HUES6 (cell line): ENCODE measurements at regions not wholly inside any gene's neighbourhood (a gene's known extent, or its start where the extent isn't known, plus 50 kb on each side); places are given as distances from the start of the nearest gene placed in this dataset.

ENCODE experiments used
- H3K27ac ChIP-seq: 2 replicates; pipeline ENCODE4 v1.7.0; 2013; ENCODE audit warnings: low read depth, mild to moderate bottlenecking, low read length, inconsistent platforms
- H3K27me3 ChIP-seq: 2 replicates; pipeline ENCODE4 v1.6.1; 2013; ENCODE audit warnings: low read length; ENCODE audit not compliant: control insufficient read depth, insufficient read depth
- H3K36me3 ChIP-seq: 2 replicates; pipeline ENCODE4 v1.6.1; 2013; ENCODE audit warnings: low read length; ENCODE audit not compliant: control insufficient read depth, insufficient read depth
- H3K4me1 ChIP-seq: 2 replicates; pipeline ENCODE4 v1.6.1; 2013; ENCODE audit warnings: low read length; ENCODE audit not compliant: control insufficient read depth, insufficient read depth
- H3K4me3 ChIP-seq: 2 replicates; pipeline ENCODE4 v1.5.1; 2013; ENCODE audit warnings: low read depth, low read length
- H3K9ac ChIP-seq: one replicate; pipeline ENCODE4 v1.6.1; 2013; ENCODE audit warnings: mild to moderate bottlenecking, low read length
- H3K9me3 ChIP-seq: 2 replicates; pipeline ENCODE4 v1.6.1; 2013; ENCODE audit warnings: low read depth, low read length; ENCODE audit not compliant: control insufficient read depth, insufficient read depth

DNA sequence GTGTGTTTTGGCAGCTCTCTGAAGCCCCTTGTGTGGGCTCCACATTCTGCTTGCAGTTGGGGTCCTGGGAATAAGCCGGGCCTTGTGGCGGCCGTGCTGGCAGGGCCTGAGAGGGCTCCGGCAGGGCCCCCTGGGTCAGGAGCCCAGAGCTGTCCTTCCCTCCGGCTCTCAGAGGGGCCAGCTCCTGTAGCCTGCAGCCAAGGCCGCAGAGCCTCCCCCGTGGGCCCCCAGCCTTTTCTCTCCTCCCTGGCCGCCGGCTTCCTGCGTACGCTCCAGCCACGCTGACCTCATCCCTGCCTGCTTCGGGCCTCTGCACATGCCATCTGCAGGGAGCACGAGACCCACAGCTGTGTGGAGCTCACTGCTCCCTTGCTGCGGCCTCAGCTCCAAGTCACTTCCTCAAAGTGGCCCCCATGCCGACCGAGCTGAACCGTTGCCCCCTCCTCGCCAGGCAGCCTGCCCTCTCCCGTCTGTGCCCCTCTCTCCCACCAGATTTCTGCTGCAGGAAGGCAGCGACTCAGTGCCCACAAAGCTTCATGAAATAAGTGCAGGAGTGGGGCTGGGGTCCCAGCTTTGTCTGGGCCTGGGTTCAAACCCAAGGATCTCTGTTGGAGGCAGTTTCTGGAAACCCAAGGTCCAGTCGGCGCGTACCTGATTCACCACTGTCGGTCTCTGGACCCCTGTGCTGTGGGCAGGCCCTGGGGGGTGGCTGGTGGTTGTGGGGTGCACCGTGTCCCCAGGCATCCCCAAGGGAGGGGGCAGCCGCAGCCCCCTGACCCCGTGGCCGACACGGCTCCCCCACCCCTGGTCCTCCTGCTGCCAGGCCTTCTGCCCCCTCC, 57.1 kb upstream of the NKX1-1 start:
- H3K9ac ChIP-seq = no peak overlapping the region
- H3K4me3 ChIP-seq = no peak overlapping the region
- H3K27ac ChIP-seq = no peak overlapping the region
- no peaks in the 10 kb centered on the region for H3K36me3 ChIP-seq
- H3K4me1 ChIP-seq = peaks cover 31% of the 10 kb centered on the region
- H3K27me3 ChIP-seq = peaks cover 53% of the 10 kb centered on the region
- H3K9me3 ChIP-seq = peaks cover 6% of the 10 kb centered on the region

DNA sequence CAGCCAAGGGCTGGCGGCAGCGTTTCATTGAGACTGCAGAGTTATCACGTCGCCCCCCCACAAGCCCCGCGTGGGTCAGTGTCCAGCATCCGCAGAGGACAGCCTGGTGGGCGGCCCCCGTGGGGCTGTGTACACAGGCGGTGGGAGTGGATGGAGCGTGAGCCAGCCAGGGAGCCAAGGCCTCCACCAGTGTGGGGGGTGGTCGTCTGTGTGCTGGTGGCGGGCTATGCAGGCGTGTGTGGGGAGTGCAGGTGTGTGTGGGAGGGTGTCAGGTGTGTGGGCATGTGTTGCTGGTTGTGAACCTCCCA, 56.5 kb upstream of the NKX1-1 start:
- Histone ChIP-seq H3K4me1 (peaks cover 31% of the 10 kb centered on the region), H3K27ac (no peak overlapping the region), H3K9me3 (no peaks in the 10 kb centered on the region; the same call in none of the 2 replicates), H3K36me3 (no peaks in the 10 kb centered on the region), H3K4me3 (no peak overlapping the region), H3K9ac (no peak overlapping the region), H3K27me3 (peaks cover 59% of the 10 kb centered on the region)

DNA sequence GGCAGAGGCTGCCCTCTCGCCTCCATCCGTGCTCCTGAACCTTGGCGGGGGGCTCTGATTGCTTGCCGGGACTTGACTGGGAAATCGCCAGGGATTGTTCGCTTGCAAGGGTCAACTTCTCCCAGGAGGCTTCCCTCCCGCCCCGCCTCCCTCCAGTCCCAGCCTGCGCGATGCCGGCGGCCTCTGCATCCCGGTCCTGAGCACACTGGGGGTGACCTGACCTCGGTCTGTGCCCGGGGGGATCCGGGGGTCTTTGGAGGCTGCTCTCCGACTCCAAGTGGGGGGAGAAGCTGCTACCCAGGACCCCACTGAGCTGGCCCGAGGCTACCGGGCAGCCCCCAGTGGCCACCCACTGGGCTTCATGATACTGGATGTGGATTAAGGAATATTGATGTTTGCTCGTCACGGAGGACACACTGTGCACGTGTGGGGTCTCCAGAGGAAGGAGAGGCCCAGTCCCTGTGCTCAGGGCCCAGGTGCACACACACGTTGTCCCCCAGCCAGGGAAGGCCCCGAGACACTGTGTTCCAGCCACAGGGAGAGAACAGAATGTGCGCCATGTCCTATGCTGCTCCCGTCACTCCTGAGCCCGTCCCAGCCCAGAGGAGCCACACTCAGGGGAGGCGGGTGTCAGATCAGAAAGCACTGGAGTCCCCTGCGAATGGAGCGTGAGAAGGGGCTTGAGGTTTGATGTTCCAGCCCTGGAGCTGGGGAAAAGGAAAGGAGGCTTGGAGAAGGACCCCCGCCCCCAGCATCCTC, 55.9 kb upstream of the NKX1-1 start:
- Histone ChIP-seq H3K4me1 (peaks cover 31% of the 10 kb centered on the region), H3K4me3 (no peak overlapping the region), H3K27me3 (peaks cover 63% of the 10 kb centered on the region), H3K9ac (no peak overlapping the region), H3K27ac (no peak overlapping the region), H3K9me3 (no peaks in the 10 kb centered on the region; the same call in 1 of the 2 replicates), H3K36me3 (no peaks in the 10 kb centered on the region)

DNA sequence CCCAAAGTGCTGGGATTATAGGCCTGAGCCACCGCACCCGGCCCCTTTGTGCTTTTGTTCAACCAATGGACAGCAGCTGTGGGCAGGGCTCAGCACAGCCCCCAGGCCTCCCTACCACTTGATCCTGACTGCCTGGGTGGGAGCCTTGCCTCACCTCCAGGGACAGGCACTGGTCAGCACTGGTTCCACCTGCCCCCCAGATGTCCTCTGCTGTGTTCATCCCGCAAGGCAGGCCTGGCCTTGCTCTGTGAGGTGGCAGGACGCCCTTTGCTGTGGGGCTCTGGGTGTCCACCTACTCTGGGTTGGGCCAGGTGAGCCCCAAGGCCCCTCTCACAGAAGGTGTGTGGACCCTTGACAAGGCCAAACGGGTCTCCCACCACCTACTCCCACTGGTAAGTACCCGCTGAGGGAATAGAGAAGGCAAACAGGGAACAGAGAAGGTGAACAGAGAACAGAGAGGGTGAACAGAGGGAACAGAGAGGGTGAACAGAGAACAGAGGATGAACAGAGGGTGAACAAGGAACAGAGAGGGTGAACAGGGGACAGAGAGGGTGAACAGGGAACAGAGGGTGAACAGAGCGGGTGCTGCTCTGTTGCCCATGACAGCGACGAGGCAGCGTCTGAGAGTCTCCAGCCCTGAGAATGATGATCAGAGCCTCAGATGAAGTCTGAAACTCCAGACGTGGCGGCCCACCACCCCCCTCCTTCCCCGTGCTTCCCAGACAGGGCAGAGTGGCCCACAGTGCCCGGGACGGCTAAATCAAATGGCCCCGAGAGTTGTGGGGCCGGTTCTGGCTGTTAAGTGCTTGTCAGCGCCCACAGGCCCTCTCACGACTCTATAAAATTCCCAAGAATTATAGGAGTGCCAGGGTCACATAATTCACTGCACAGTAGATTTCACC, 55.0 kb upstream of the NKX1-1 start:
- peaks cover 68% of the 10 kb centered on the region for H3K27me3 ChIP-seq
- H3K9me3 ChIP-seq = peaks cover 2% of the 10 kb centered on the region
- no peaks in the 10 kb centered on the region for H3K36me3 ChIP-seq
- no peak overlapping the region for H3K27ac ChIP-seq
- H3K4me1 ChIP-seq = peaks cover 31% of the 10 kb centered on the region
- no peak overlapping the region for H3K9ac ChIP-seq
- no peak overlapping the region for H3K4me3 ChIP-seq

DNA sequence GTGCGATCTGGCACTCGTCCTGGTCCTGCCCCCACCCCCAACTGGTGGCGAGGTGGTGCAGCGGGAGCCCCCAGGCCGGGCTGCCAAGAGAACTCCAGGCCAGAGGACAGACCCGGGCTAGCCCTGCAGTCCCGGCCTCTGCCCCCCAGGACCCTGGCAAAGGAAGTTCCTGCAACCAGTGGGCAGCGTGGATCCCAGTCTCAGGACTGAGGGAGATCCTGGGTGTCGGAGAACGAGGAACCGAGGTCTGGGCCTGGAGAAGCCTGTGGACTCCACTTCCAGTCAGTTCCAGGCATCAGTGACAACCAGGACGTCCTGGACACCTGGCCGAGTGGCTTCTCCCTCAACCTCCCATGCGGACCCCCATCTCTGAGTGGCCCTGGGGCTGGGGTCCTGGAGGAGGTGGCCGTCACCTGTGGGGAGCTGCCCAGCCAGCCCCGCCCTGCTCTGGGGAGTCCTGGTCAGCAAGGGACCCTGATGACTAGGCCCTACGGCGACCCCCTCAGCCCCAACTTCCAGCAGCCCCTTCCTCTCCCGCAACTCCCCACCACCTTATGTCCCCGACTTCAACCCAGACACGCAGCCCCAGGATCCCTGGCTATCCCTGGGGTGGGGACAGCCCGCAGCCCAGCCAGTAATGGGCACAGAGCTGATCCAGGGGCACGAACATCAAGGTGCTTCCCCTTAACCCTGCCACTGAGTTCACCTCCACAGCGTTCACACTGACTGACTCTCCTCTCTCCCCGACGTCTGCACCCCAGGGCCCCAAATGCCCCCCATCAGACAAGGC, 53.7 kb upstream of the NKX1-1 start:
- Histone ChIP-seq H3K36me3 (no peaks in the 10 kb centered on the region), H3K9ac (peak overlapping the region; percentile 20), H3K4me1 (peaks cover 31% of the 10 kb centered on the region), H3K4me3 (peak overlapping the region; percentile 6; the same call in 1 of the 2 replicates), H3K9me3 (peaks cover 9% of the 10 kb centered on the region), H3K27me3 (peaks cover 69% of the 10 kb centered on the region), H3K27ac (no peak overlapping the region)

DNA sequence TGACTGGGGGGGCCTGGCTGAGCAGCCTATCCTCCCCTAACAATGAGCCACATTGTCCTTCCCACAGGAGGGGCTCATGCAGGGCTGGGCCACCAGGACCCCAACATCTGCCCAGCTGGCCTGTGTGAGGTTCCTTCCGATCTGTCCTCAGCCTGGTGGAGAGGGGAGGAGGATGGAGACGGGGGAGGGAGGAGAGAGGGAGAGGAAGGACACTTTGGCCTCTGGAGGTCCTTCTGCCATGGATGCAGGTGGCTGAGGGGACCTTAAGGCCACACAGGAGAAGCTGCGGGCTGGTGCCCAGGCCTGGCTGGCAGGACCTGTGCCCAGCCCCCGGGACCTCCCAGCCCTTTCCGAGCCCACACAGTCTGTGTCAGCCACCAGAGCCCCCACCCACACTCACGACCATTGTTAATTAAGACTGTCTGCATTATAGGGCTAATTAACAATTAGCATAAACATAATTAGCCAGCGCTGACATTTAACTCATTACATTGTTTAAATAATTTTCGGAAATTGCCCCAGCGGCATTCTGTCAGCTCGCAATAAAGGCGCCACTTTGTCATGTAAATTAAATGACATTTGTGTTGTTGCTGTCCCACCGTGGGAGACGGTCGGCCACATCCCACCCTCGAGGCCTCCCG, 53.0 kb upstream of the NKX1-1 start:
- Histone ChIP-seq H3K27ac (no peak overlapping the region), H3K4me1 (peaks cover 31% of the 10 kb centered on the region), H3K27me3 (peaks cover 69% of the 10 kb centered on the region), H3K36me3 (no peaks in the 10 kb centered on the region), H3K4me3 (peak overlapping the region; percentile 6; the same call in 1 of the 2 replicates), H3K9ac (no peak overlapping the region), H3K9me3 (peaks cover 9% of the 10 kb centered on the region)

DNA sequence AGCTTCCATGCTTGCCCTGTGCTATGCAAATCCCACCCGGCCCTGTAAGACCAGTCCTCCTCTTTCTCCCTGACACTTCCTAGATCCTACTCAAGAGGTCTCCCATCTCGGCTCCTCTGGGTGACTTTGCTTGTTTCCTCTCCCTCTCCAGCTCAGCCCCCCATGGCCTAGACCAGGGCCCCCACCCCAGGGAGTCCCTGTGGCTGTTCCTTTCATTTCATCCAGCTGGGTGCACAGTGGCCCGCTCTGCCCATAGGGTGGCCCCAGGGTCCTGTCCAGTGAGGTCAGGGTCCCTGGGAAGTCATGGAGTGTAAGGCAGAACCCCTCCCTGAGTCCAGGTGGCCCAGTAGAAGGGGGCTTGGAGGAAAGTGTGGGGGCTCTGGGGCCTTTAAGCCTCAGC, 52.3 kb upstream of the NKX1-1 start:
- Histone ChIP-seq H3K4me3 (no peak overlapping the region; the same call in 1 of the 2 replicates), H3K4me1 (peaks cover 31% of the 10 kb centered on the region), H3K36me3 (no peaks in the 10 kb centered on the region), H3K9me3 (peaks cover 14% of the 10 kb centered on the region), H3K9ac (no peak overlapping the region), H3K27me3 (peaks cover 72% of the 10 kb centered on the region), H3K27ac (no peak overlapping the region)
